CD14-positive monocyte (primary cell): ENCODE measurements at regions not wholly inside any gene's neighbourhood (a gene's known extent, or its start where the extent isn't known, plus 50 kb on each side); places are given as distances from the start of the nearest gene placed in this dataset.

ENCODE experiments used
- DNase-seq, 3 donors: peaks; one replicate each; pipeline ENCODE4 v3.0.0-alpha.2; 2011 to 2022
- H2AFZ ChIP-seq: 2 replicates; pipeline ENCODE4 v1.6.0; 2012; ENCODE audit warnings: mild to moderate bottlenecking, low read depth, low read length, inconsistent platforms; ENCODE audit not compliant: insufficient read depth, poor library complexity, severe bottlenecking
- H3K27ac ChIP-seq, 2 donors: 1 replicate in 1 of 2; 2 replicates in 1 of 2; pipeline ENCODE4 v1.5.1; 2012 to 2013; ENCODE audit warnings: low read length in 2 of 2, control low read depth in 1 of 2, inconsistent platforms in 1 of 2, low read depth in 1 of 2, mild to moderate bottlenecking in 1 of 2
- H3K27me3 ChIP-seq, 2 donors: one replicate each; pipeline versions ENCODE4 v1.6.0 to v1.6.1; 2011 to 2013; ENCODE audit warnings: low read length in 2 of 2; ENCODE audit not compliant: control insufficient read depth in 2 of 2, insufficient read depth in 2 of 2
- H3K36me3 ChIP-seq, 2 donors: replicated peaks in 1 of 2; 1 replicate in 1 of 2; 2 replicates in 1 of 2; pipeline versions ENCODE4 v1.5.1 to v1.6.1; 2012 to 2013; ENCODE audit warnings: low read length in 2 of 2, control low read depth in 1 of 2, inconsistent platforms in 1 of 2, mild to moderate bottlenecking in 1 of 2; ENCODE audit not compliant: insufficient read depth in 2 of 2, control insufficient read depth in 1 of 2
- H3K4me1 ChIP-seq, 2 donors: 1 replicate in 1 of 2; 2 replicates in 1 of 2; pipeline versions ENCODE4 v1.5.1 to v1.6.1; 2012 to 2013; ENCODE audit warnings: low read length in 2 of 2, control low read depth in 1 of 2, inconsistent platforms in 1 of 2, mild to moderate bottlenecking in 1 of 2, moderate library complexity in 1 of 2; ENCODE audit not compliant: insufficient read depth in 2 of 2, control insufficient read depth in 1 of 2
- H3K4me2 ChIP-seq: replicated peaks from 2 replicates; pipeline ENCODE3; 2012; ENCODE audit warnings: low read length, moderate library complexity, mild to moderate bottlenecking; ENCODE audit not compliant: poor library complexity, severe bottlenecking; ENCODE audit errors: extremely low read depth
- H3K4me3 ChIP-seq, 3 experiments: fragments of 200-600 bp in 1 of 3; sonication (generic) in 1 of 3; replicated peaks in 1 of 3; 1 replicate in 2 of 3; 2 replicates in 1 of 3; pipeline ENCODE4 v1.5.1; 2011 to 2013; ENCODE audit warnings: low read length in 3 of 3, mild to moderate bottlenecking in 3 of 3, control low read depth in 2 of 3, low read depth in 2 of 3, inconsistent platforms in 1 of 3, moderate library complexity in 1 of 3
- H3K79me2 ChIP-seq: 2 replicates; pipeline ENCODE4 v1.6.0; 2012; ENCODE audit warnings: mild to moderate bottlenecking, control low read depth, inconsistent platforms, low read length, moderate library complexity; ENCODE audit not compliant: insufficient read depth
- H3K9ac ChIP-seq: 2 replicates; pipeline ENCODE4 v1.6.0; 2017; ENCODE audit warnings: low read length, mild to moderate bottlenecking; ENCODE audit not compliant: insufficient read depth, poor library complexity, severe bottlenecking
- H3K9me3 ChIP-seq, 2 donors: replicated peaks in 1 of 2; 1 replicate in 1 of 2; 2 replicates in 1 of 2; pipeline versions ENCODE4 v1.5.1 to v1.6.1; 2012 to 2013; ENCODE audit warnings: low read length in 2 of 2, control low read depth in 1 of 2; ENCODE audit not compliant: control insufficient read depth in 1 of 2, insufficient read depth in 1 of 2
- H4K20me1 ChIP-seq: 2 replicates; pipeline ENCODE4 v1.6.0; 2012; ENCODE audit warnings: mild to moderate bottlenecking, low read length, control low read depth, moderate library complexity; ENCODE audit not compliant: insufficient read depth
- H3K27ac Mint-ChIP-seq, 7 donors: one replicate each; pipeline ENCODE4 v1.8.0; 2020; ENCODE audit warnings: mild to moderate bottlenecking in 7 of 7, mixed read lengths in 7 of 7, moderate library complexity in 6 of 7, inconsistent platforms in 2 of 7
- H3K27me3 Mint-ChIP-seq, 3 donors: one replicate each; pipeline ENCODE4 v1.8.0; 2021 to 2022; ENCODE audit warnings: low read depth in 3 of 3, mild to moderate bottlenecking in 3 of 3, mixed read lengths in 3 of 3, moderate library complexity in 3 of 3, inconsistent platforms in 1 of 3
- H3K36me3 Mint-ChIP-seq, 2 donors: one replicate each; pipeline ENCODE4 v1.8.0; 2020; ENCODE audit warnings: mixed read lengths in 2 of 2, inconsistent platforms in 1 of 2, mild to moderate bottlenecking in 1 of 2
- H3K4me1 Mint-ChIP-seq: one replicate; pipeline ENCODE4 v1.8.0; 2020; ENCODE audit warnings: mild to moderate bottlenecking, mixed read lengths
- H3K4me3 Mint-ChIP-seq, 2 donors: one replicate each; pipeline ENCODE4 v1.8.0; 2020; ENCODE audit warnings: mild to moderate bottlenecking in 2 of 2, mixed read lengths in 2 of 2, moderate library complexity in 1 of 2
- H3K9me3 Mint-ChIP-seq, 7 donors: one replicate each; pipeline ENCODE4 v1.8.0; 2020 to 2022; ENCODE audit warnings: mixed read lengths in 7 of 7, mild to moderate bottlenecking in 6 of 7, moderate library complexity in 6 of 7, inconsistent platforms in 2 of 7
- CTCF ChIP-seq: fragments of 200-600 bp; IDR thresholded peaks from one replicate; pipeline ENCODE4 v1.8.0; 2022; ENCODE audit warnings: antibody characterized with exemption, mild to moderate bottlenecking
- WGBS: methylation state at CpG from one replicate; pipeline ENCODE4 v1.1.5; 2013; ENCODE audit warnings: missing lambda C conversion rate; ENCODE audit not compliant: insufficient coverage; 5-methylcytosine and 5-hydroxymethylcytosine counted together
- intact Hi-C, 2 donors: fragments of 100-400 bp; cut with micrococcal nuclease; formaldehyde crosslinking; loops; one replicate each; pipeline versions ENCODE4 v1.15.0 to v1.15.1; 2023

- Histone ChIP-seq H3K27ac (no peak overlapping the region), H3K79me2 (no peaks in the 10 kb centered on the region), H3K4me3 (no peak overlapping the region), H4K20me1 (no peaks in the 10 kb centered on the region), H2AFZ (no peak overlapping the region), H3K36me3 (no peaks in the 10 kb centered on the region), H3K27me3 (no peaks in the 10 kb centered on the region), H3K9ac (no peak overlapping the region), H3K4me2 (no peak overlapping the region), H3K9me3 (no peaks in the 10 kb centered on the region), H3K4me1 (no peaks in the 10 kb centered on the region)
- Mint-ChIP-seq H3K4me1 (no peaks in the 10 kb centered on the region), H3K27ac (no peak overlapping the region), H3K9me3 (no peaks in the 10 kb centered on the region), H3K36me3 (no peaks in the 10 kb centered on the region), H3K4me3 (no peak overlapping the region), H3K27me3 (peaks cover 0 to 2% (median 1%) of the 10 kb centered on the region in 3 donors)
- WGBS = 69% methylated on average over 2 of the region's 4 CpGs
- no peak for TF ChIP-seq CTCF
- intact Hi-C loops = no loop called here
- no peak for DNase-seq
These were observed 257.0 kb upstream of the RNF32 start for GRCh38 chr7:156383526-156383925.

- no peak overlapping the region for H3K9ac ChIP-seq
- H3K4me2 ChIP-seq = no peak overlapping the region
- no peaks in the 10 kb centered on the region for H3K36me3 Mint-ChIP-seq
- H3K9me3 ChIP-seq = no peaks in the 10 kb centered on the region
- no peak overlapping the region for H3K4me3 Mint-ChIP-seq
- no peak for DNase-seq
- no peaks in the 10 kb centered on the region for H3K4me1 ChIP-seq
- H3K36me3 ChIP-seq = no peaks in the 10 kb centered on the region
- H3K27me3 ChIP-seq = no peaks in the 10 kb centered on the region
- no peak for TF ChIP-seq CTCF
- H3K9me3 Mint-ChIP-seq = peaks cover 0 to 3% (median 0%) of the 10 kb centered on the region in 7 donors
- H3K4me1 Mint-ChIP-seq = no peaks in the 10 kb centered on the region
- H3K27me3 Mint-ChIP-seq = peaks cover 0 to 4% (median 1%) of the 10 kb centered on the region in 3 donors
- H2AFZ ChIP-seq = no peak overlapping the region
- H3K27ac Mint-ChIP-seq = no peak overlapping the region
- no peaks in the 10 kb centered on the region for H3K79me2 ChIP-seq
- WGBS = 67% methylated on average over 1 of the region's 4 CpGs
- intact Hi-C loops = no loop called here
- no peak overlapping the region for H3K27ac ChIP-seq
- no peak overlapping the region for H3K4me3 ChIP-seq
- H4K20me1 ChIP-seq = no peaks in the 10 kb centered on the region
These were observed 260.3 kb upstream of the RNF32 start for GRCh38 chr7:156380261-156380660.
